ENCODE measurements at regions not wholly inside any gene's neighbourhood (a gene's known extent, or its start where the extent isn't known, plus 50 kb on each side); places are given as distances from the start of the nearest gene placed in this dataset.

DNA sequence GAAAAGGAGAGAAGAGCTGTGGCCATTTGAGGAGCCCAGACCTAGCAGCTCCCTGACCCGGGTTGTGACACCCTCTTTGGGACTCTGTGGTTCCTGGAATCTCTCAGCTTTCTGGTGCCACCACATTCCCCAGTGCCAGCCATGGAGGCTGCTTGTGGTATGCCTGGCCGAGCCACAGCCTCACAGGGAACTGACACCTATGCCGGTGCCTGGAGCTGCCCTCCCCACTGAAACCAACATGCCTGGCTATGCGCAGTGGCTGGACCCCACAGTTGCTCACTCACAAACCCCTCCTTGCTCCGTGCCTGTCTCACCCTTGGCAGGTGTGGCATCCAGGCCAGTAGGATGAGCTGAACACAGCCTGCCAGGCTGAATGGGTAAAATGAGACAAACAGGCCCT, 749.4 kb downstream of the ARAP2 start:
- TF ChIP-seq, protein P1, sequence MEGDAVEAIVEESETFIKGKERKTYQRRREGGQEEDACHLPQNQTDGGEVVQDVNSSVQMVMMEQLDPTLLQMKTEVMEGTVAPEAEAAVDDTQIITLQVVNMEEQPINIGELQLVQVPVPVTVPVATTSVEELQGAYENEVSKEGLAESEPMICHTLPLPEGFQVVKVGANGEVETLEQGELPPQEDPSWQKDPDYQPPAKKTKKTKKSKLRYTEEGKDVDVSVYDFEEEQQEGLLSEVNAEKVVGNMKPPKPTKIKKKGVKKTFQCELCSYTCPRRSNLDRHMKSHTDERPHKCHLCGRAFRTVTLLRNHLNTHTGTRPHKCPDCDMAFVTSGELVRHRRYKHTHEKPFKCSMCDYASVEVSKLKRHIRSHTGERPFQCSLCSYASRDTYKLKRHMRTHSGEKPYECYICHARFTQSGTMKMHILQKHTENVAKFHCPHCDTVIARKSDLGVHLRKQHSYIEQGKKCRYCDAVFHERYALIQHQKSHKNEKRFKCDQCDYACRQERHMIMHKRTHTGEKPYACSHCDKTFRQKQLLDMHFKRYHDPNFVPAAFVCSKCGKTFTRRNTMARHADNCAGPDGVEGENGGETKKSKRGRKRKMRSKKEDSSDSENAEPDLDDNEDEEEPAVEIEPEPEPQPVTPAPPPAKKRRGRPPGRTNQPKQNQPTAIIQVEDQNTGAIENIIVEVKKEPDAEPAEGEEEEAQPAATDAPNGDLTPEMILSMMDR (IDR thresholded peaks at IDR 0.05; ENCODE audit: poor library complexity), result no peak
- TF ChIP-seq EZH2phosphoT487 (IDR thresholded peaks at IDR 0.05; ENCODE audit: low read depth, severe bottlenecking, unreplicated experiment), result no peak
